Hepatocyte (in vitro differentiated cells): ENCODE measurements at regions not wholly inside any gene's neighbourhood (a gene's known extent, or its start where the extent isn't known, plus 50 kb on each side); places are given as distances from the start of the nearest gene placed in this dataset.

ENCODE experiments used
- DNase-seq: peaks from one replicate; pipeline ENCODE4 v3.0.0-alpha.2; 2016; ENCODE audit warnings: low spot score
- H2AFZ ChIP-seq: fragments of 200-600 bp; sonication (generic); 2 replicates; pipeline ENCODE4 v1.6.0; 2016; ENCODE audit warnings: antibody characterized with exemption, mild to moderate bottlenecking
- H3K27ac ChIP-seq: fragments of 200-600 bp; sonication (generic); 2 replicates; pipeline ENCODE4 v1.5.1; 2016; ENCODE audit warnings: mild to moderate bottlenecking
- H3K27me3 ChIP-seq: fragments of 200-600 bp; sonication (generic); 2 replicates; pipeline ENCODE4 v1.6.1; 2016
- H3K36me3 ChIP-seq: fragments of 200-600 bp; sonication (generic); replicated peaks from 2 replicates; pipeline ENCODE4 v1.5.1; 2016; ENCODE audit warnings: low read depth; ENCODE audit not compliant: insufficient read depth
- H3K4me1 ChIP-seq: fragments of 200-600 bp; sonication (generic); 2 replicates; pipeline ENCODE4 v1.5.1; 2016; ENCODE audit warnings: mild to moderate bottlenecking, moderate library complexity; ENCODE audit not compliant: insufficient read depth
- H3K4me2 ChIP-seq: fragments of 200-600 bp; sonication (generic); 2 replicates; pipeline ENCODE4 v1.6.0; 2016
- H3K4me3 ChIP-seq: fragments of 200-600 bp; sonication (generic); 2 replicates; pipeline ENCODE4 v1.5.1; 2016; ENCODE audit warnings: mild to moderate bottlenecking
- H3K79me2 ChIP-seq: fragments of 200-600 bp; sonication (generic); 2 replicates; pipeline ENCODE4 v1.6.0; 2017; ENCODE audit warnings: mild to moderate bottlenecking
- H3K9me2 ChIP-seq: fragments of 200-600 bp; sonication (generic); replicated peaks from 2 replicates; pipeline ENCODE4 v1.6.0; 2017; ENCODE audit warnings: mild to moderate bottlenecking; ENCODE audit not compliant: insufficient read depth
- H3K9me3 ChIP-seq: fragments of 200-600 bp; sonication (generic); 2 replicates; pipeline ENCODE4 v1.5.1; 2016; ENCODE audit warnings: low read depth, mild to moderate bottlenecking
- H4K20me1 ChIP-seq: fragments of 200-600 bp; sonication (generic); 2 replicates; pipeline ENCODE4 v1.6.0; 2016; ENCODE audit warnings: mild to moderate bottlenecking; ENCODE audit not compliant: insufficient read depth, poor library complexity, severe bottlenecking
- CTCF ChIP-seq: fragments of 200-600 bp; sonication (generic); IDR thresholded peaks from 2 replicates; pipeline ENCODE4 v1.5.1; 2016; ENCODE audit warnings: antibody characterized with exemption, mild to moderate bottlenecking; ENCODE audit not compliant: poor library complexity
- EZH2 ChIP-seq: fragments of 200-600 bp; sonication (generic); IDR thresholded peaks from 2 replicates; pipeline ENCODE4 v1.6.1; 2016; ENCODE audit warnings: antibody characterized with exemption, mild to moderate bottlenecking, borderline replicate concordance
- EZH2phosphoT487 ChIP-seq: fragments of 200-600 bp; sonication (generic); IDR thresholded peaks from one replicate; pipeline ENCODE4 v1.6.1; 2018; ENCODE audit warnings: antibody characterized with exemption, mild to moderate bottlenecking, low read depth, moderate library complexity; ENCODE audit not compliant: unreplicated experiment, severe bottlenecking
- WGBS: methylation state at CpG from one replicate; pipeline ENCODE4 v1.1.6; 2016; ENCODE audit warnings: low lambda C conversion rate; ENCODE audit errors: missing lambda C conversion rate; 5-methylcytosine and 5-hydroxymethylcytosine counted together

- Histone ChIP-seq H3K4me3 (no peak overlapping the region), H3K9me3 (no peaks in the 10 kb centered on the region), H3K79me2 (no peaks in the 10 kb centered on the region), H2AFZ (no peak overlapping the region), H3K27ac (no peak overlapping the region), H3K27me3 (no peaks in the 10 kb centered on the region), H4K20me1 (no peaks in the 10 kb centered on the region), H3K4me2 (no peak overlapping the region), H3K9me2 (no peaks in the 10 kb centered on the region), H3K4me1 (no peaks in the 10 kb centered on the region), H3K36me3 (no peaks in the 10 kb centered on the region)
- TF ChIP-seq CTCF, result no peak
- DNase-seq, result no peak
- 87% methylated on average over 1 of the region's 1 CpG for WGBS
Measured at GRCh38 chr1:113278371-113278770, 111.9 kb upstream of the MAGI3 start.

- Histone ChIP-seq H3K4me2 (no peak overlapping the region), H3K9me3 (no peaks in the 10 kb centered on the region), H3K4me3 (no peak overlapping the region), H3K9me2 (no peaks in the 10 kb centered on the region), H3K27me3 (no peaks in the 10 kb centered on the region), H2AFZ (no peak overlapping the region), H3K79me2 (no peaks in the 10 kb centered on the region), H3K4me1 (no peaks in the 10 kb centered on the region), H3K36me3 (no peaks in the 10 kb centered on the region), H3K27ac (no peak overlapping the region), H4K20me1 (no peaks in the 10 kb centered on the region)
- WGBS, result 77% methylated on average over 5 of the region's 5 CpGs
- DNase-seq, result no peak
- TF ChIP-seq CTCF (no peak), EZH2phosphoT487 (no peak), EZH2 (no peak)
Measured at GRCh38 chr1:113278777-113279176, 111.5 kb upstream of the MAGI3 start.

GRCh38 chr1:113279776-113280391 lies 110.4 kb upstream of the MAGI3 start:
- Histone ChIP-seq H3K4me3 (no peak overlapping the region), H3K9me3 (no peaks in the 10 kb centered on the region), H3K9me2 (no peaks in the 10 kb centered on the region), H3K36me3 (no peaks in the 10 kb centered on the region), H3K27ac (no peak overlapping the region), H3K27me3 (no peaks in the 10 kb centered on the region), H4K20me1 (no peaks in the 10 kb centered on the region), H2AFZ (no peak overlapping the region), H3K4me2 (no peak overlapping the region), H3K4me1 (no peaks in the 10 kb centered on the region), H3K79me2 (no peaks in the 10 kb centered on the region)
- DNase-seq, result no peak
- no peak for TF ChIP-seq EZH2
- no peak for TF ChIP-seq EZH2phosphoT487
- TF ChIP-seq CTCF, result no peak
- WGBS, result 89% methylated on average over 3 of the region's 3 CpGs

GRCh38 chr1:113280581-113280980 lies 109.7 kb upstream of the MAGI3 start:
- Histone ChIP-seq H3K79me2 (no peaks in the 10 kb centered on the region), H3K9me2 (no peaks in the 10 kb centered on the region), H3K27ac (no peak overlapping the region), H3K9me3 (no peaks in the 10 kb centered on the region), H3K4me2 (no peak overlapping the region), H4K20me1 (no peaks in the 10 kb centered on the region), H3K36me3 (no peaks in the 10 kb centered on the region), H3K4me3 (no peak overlapping the region), H3K4me1 (no peaks in the 10 kb centered on the region), H2AFZ (no peak overlapping the region), H3K27me3 (no peaks in the 10 kb centered on the region)
- WGBS, result 67% methylated on average over 1 of the region's 1 CpG
- TF ChIP-seq EZH2phosphoT487 (no peak), CTCF (no peak), EZH2 (no peak)
- DNase-seq, result no peak
